HG03135 (cell line): ENCODE measurements at regions not wholly inside any gene's neighbourhood (a gene's known extent, or its start where the extent isn't known, plus 50 kb on each side); places are given as distances from the start of the nearest gene placed in this dataset.

ENCODE experiments used
- ATAC-seq: cut with Tn5 transposase; IDR thresholded peaks from one replicate; pipeline ENCODE4 v1.9.1; 2021; ENCODE audit warnings: mild to moderate bottlenecking, moderate library complexity; ENCODE audit not compliant: unreplicated experiment

GRCh38 chr18:46402945-46403344 lies 254.1 kb downstream of the LOXHD1 start:
- ATAC-seq, result no peak

- ATAC-seq, result no peak
Observed at GRCh38 chr18:46405832-46406538, 251.0 kb downstream of the LOXHD1 start.

GRCh38 chr18:46406539-46406932 lies 250.5 kb downstream of the LOXHD1 start:
- no peak for ATAC-seq

- no peak for ATAC-seq
Observed at GRCh38 chr18:46407486-46408166, 249.4 kb downstream of the LOXHD1 start.

- ATAC-seq, result no peak
Observed at GRCh38 chr18:46408334-46408987, 248.6 kb downstream of the LOXHD1 start.

- no peak for ATAC-seq
Observed at GRCh38 chr18:46411191-46411828, 245.7 kb downstream of the LOXHD1 start.

GRCh38 chr18:46411867-46412690 lies 244.9 kb downstream of the LOXHD1 start:
- ATAC-seq, result no peak

GRCh38 chr18:46412916-46413315 lies 244.1 kb downstream of the LOXHD1 start:
- ATAC-seq, result no peak

- no peak for ATAC-seq
Observed at GRCh38 chr18:46413684-46414083, 243.3 kb downstream of the LOXHD1 start.

GRCh38 chr18:46414863-46415262 lies 242.2 kb downstream of the LOXHD1 start:
- ATAC-seq, result no peak

GRCh38 chr18:46415532-46416252 lies 241.3 kb downstream of the LOXHD1 start:
- no peak for ATAC-seq

- ATAC-seq, result no peak
Observed at GRCh38 chr18:46416706-46417638, 240.0 kb downstream of the LOXHD1 start.

- no peak for ATAC-seq
Observed at GRCh38 chr18:46418663-46419260, 238.3 kb downstream of the LOXHD1 start.

GRCh38 chr18:46419391-46420141 lies 237.5 kb downstream of the LOXHD1 start:
- ATAC-seq, result no peak

GRCh38 chr18:46421973-46422551 lies 235.0 kb downstream of the LOXHD1 start:
- ATAC-seq, result no peak

- no peak for ATAC-seq
Observed at GRCh38 chr18:46422552-46423055, 234.4 kb downstream of the LOXHD1 start.

GRCh38 chr18:46423226-46423805 lies 233.7 kb downstream of the LOXHD1 start:
- no peak for ATAC-seq
